Left lung (tissue), 4 donors: ENCODE measurements at regions not wholly inside any gene's neighbourhood (a gene's known extent, or its start where the extent isn't known, plus 50 kb on each side); places are given as distances from the start of the nearest gene placed in this dataset.

Experiments used
- ATAC-seq: fragments of 200-7000 bp; cut with Tn5 transposase; one replicate; pipeline ENCODE4 v1.9.1; 2020; ENCODE audit warnings: moderate library complexity
- DNase-seq, 4 donors: peaks; one replicate each; pipeline ENCODE4 v3.0.0-alpha.2; 2013 to 2020
- H3K27ac ChIP-seq, 2 donors: fragments of 200-600 bp; sonication (generic) in 1 of 2; one replicate each; pipeline versions ENCODE4 v1.5.0 to v1.8.0; 2020 to 2021
- H3K27me3 ChIP-seq, 2 donors: fragments of 200-600 bp; sonication (generic) in 1 of 2; one replicate each; pipeline versions ENCODE4 v1.5.0 to v1.8.0; 2020 to 2021
- H3K36me3 ChIP-seq, 2 donors: fragments of 200-600 bp; sonication (generic) in 1 of 2; one replicate each; pipeline versions ENCODE4 v1.5.0 to v1.8.0; 2020 to 2021
- H3K4me1 ChIP-seq, 2 donors: fragments of 200-600 bp; one replicate each; pipeline ENCODE4 v1.8.0; 2021
- H3K4me3 ChIP-seq, 2 donors: fragments of 200-600 bp; sonication (generic) in 1 of 2; one replicate each; pipeline versions ENCODE4 v1.5.0 to v1.8.0; 2020 to 2021; ENCODE audit warnings: mild to moderate bottlenecking in 1 of 2
- H3K9me3 ChIP-seq, 2 donors: fragments of 200-600 bp; sonication (generic) in 1 of 2; one replicate each; pipeline versions ENCODE4 v1.5.0 to v1.8.0; 2020 to 2021
- CTCF ChIP-seq, 2 donors: fragments of 200-600 bp; sonication (generic) in 1 of 2; IDR thresholded peaks; one replicate each; pipeline versions ENCODE4 v1.5.0 to v1.8.0; 2021; ENCODE audit warnings: antibody characterized with exemption in 2 of 2
- intact Hi-C, 2 donors: fragments of 100-400 bp; cut with DNase I; formaldehyde crosslinking; loops; one replicate each; pipeline versions ENCODE4 v1.11.2 to v1.14.2; 2022
- donor health status: DM: no; HTN: yes; CAD: no.
- donor health status: DM: no; HTN: no; CAD: no.

GRCh38 chr6:81640891-81641290 lies 111.6 kb downstream of the TENT5A start:
- Histone ChIP-seq H3K4me1 (no peaks in the 10 kb centered on the region), H3K27me3 (no peaks in the 10 kb centered on the region), H3K9me3 (peaks cover 0 to 3% of the 10 kb centered on the region in 2 donors), H3K4me3 (no peak overlapping the region), H3K36me3 (no peaks in the 10 kb centered on the region), H3K27ac (no peak overlapping the region)
- TF ChIP-seq CTCF (IDR thresholded peaks at IDR 0.05) = no peak
- intact Hi-C loops = no loop called here
- no peak for ATAC-seq
- DNase-seq = no peak

- intact Hi-C loops = no loop called here
- Histone ChIP-seq H3K27me3 (no peaks in the 10 kb centered on the region), H3K36me3 (no peaks in the 10 kb centered on the region), H3K4me3 (no peak overlapping the region), H3K4me1 (no peaks in the 10 kb centered on the region), H3K27ac (no peak overlapping the region), H3K9me3 (peaks cover 0 to 3% of the 10 kb centered on the region in 2 donors)
- no peak for TF ChIP-seq CTCF (IDR thresholded peaks at IDR 0.05)
- ATAC-seq (no peak), DNase-seq (no peak)
Observed at GRCh38 chr6:81640126-81640525, 112.4 kb downstream of the TENT5A start.

- DNase-seq (no peak), ATAC-seq (no peak)
- H3K9me3 ChIP-seq = peaks cover 0 to 3% of the 10 kb centered on the region in 2 donors
- H3K4me1 ChIP-seq = no peaks in the 10 kb centered on the region
- no peak overlapping the region for H3K4me3 ChIP-seq
- H3K27ac ChIP-seq = no peak overlapping the region
- intact Hi-C loops = no loop called here
- no peaks in the 10 kb centered on the region for H3K27me3 ChIP-seq
- no peaks in the 10 kb centered on the region for H3K36me3 ChIP-seq
- no peak for TF ChIP-seq CTCF (IDR thresholded peaks at IDR 0.05)
Observed at GRCh38 chr6:81638366-81638765, 114.1 kb downstream of the TENT5A start.

- no peaks in the 10 kb centered on the region for H3K4me1 ChIP-seq
- no peaks in the 10 kb centered on the region for H3K36me3 ChIP-seq
- H3K4me3 ChIP-seq = no peak overlapping the region
- TF ChIP-seq CTCF (IDR thresholded peaks at IDR 0.05) = no peak
- intact Hi-C loops = no loop called here
- no peaks in the 10 kb centered on the region for H3K27me3 ChIP-seq
- ATAC-seq (no peak), DNase-seq (no peak)
- H3K9me3 ChIP-seq = peaks cover 0 to 5% of the 10 kb centered on the region in 2 donors
- no peak overlapping the region for H3K27ac ChIP-seq
Observed at GRCh38 chr6:81636930-81637568, 115.4 kb downstream of the TENT5A start.

- Histone ChIP-seq H3K27me3 (no peaks in the 10 kb centered on the region), H3K4me1 (no peaks in the 10 kb centered on the region), H3K36me3 (no peaks in the 10 kb centered on the region), H3K27ac (no peak overlapping the region), H3K9me3 (peaks cover 5 to 30% of the 10 kb centered on the region in 2 donors), H3K4me3 (no peak overlapping the region)
- intact Hi-C loops = no loop called here
- DNase-seq (no peak), ATAC-seq (no peak)
- TF ChIP-seq CTCF (IDR thresholded peaks at IDR 0.05) = no peak
Observed at GRCh38 chr6:81634155-81634880, 118.2 kb downstream of the TENT5A start.
